ENCODE measurements at regions not wholly inside any gene's neighbourhood (a gene's known extent, or its start where the extent isn't known, plus 50 kb on each side); places are given as distances from the start of the nearest gene placed in this dataset.

DNA sequence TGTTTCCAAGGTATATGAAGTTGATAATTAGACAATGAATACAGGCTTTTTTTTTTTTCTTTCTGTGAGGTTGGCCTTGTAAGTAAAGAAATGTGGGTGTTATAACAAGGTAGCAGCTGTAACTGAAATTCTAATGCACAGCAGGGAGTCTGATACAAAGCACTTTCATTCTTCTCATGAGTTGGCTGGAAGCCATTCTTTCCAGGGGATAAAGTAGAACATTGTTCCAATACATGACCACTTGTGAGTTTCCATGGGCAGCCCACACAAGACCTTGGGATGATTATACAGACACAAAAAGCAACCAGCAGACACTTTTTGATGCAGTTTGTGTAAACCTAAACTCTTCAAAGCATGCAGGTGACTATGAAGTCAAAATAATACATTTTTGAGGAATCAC lies 1785.9 kb upstream of the WWC1 start:
- no peak for DNase-seq

DNA sequence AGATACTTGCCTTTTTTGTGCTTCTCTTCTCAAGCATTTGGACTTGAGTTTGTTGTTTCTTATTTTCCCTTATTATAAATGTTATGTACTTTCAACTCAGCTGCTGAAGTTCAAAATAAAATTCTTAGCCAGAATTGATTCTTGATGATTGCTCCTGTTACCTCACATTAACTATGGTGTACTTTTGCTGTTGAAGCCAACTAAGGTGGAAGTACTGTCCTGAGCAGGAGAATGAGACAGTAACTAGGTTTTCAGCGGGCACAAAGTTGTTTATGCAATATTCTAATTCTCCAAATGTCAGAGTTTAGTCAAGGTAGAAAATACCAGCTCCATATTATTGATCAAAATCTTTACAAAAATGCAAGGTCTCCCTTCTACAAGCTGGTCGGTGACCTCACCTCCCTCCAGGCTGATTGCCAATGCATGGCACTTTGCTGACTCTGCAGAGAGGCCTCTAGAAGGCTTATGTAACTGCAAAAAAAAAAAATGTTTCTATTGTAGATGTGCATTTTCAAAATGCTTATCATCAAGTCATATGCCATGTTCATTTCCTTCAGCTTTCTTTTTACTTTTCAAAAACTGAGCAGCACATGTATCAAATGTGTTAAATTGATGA lies 1783.5 kb upstream of the WWC1 start:
- DNase-seq, result no peak

DNA sequence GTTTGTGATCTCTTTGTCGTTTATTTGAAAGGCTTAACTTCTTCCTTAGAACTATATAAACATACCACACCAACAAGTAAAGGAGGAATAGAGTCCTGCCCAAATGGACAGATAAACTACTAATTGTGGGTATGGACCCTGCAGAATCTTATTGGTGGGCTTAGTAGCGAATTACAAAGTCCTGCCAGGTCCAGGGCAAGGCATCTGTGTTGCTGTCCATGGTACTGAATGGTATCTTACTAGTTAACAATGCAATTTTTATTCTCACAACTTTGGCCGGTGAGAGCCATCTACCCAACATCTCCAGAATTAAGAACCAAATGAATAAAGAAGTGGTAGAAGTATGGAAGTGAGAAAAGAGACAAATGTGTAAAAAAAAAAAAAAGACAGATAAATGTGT lies 1782.4 kb upstream of the WWC1 start:
- no peak for DNase-seq

DNA sequence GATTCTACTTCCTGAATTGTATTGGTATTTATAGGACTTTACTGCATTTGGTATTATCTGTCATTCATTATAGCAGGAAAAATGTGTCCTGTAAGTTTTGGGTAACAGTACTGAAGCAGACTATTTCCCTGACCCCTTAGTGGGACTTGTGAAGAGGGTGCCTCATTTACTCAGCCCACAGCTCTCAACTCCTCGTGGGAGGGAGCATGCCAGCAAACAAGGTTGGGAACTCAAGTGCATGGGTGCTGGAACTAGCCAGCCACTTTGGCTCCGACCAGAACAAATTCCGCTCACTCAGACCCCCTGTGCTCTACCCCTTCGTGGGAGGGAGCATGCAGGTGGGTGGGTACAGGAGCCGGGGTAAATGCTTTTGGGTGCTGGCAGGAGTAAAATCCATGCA lies 1773.5 kb upstream of the WWC1 start:
- DNase-seq, result no peak

DNA sequence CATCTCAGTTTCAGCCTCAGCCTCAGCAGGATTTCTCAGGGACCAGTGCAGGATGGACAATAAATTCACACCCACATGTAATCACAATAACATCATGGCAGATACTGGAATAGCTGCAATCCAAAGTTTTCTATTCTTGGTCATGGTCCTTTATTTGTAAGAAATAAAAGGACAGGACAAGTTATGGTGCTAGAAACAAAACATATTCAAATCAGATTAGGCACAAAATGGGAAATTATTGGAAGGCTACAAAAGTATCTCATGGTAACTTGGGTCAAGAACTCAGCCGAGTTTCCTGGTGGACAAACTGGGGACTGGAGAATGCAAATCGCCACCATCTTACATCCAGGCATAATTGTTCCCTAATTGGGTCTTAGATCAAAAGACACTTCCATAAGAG lies 1768.2 kb upstream of the WWC1 start:
- DNase-seq, result no peak

DNA sequence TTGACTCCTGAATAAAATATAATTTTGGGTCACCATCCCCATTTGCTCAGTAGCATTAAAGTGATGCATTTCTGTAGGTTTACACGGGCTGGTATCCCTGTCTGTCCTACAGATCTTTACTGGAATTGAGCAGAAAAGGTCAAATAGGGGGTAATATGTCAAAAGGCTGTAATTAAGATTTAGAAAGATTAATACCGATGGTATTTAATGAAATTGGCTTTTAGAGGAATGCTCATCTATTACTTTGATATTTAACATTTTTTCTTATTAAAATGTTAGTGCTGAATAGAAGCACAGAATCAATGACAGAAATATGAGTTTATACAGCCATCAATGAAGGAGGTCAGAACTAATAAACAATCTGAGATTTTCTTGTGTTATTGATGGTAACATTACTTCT lies 1762.2 kb upstream of the WWC1 start:
- DNase-seq, result no peak

DNA sequence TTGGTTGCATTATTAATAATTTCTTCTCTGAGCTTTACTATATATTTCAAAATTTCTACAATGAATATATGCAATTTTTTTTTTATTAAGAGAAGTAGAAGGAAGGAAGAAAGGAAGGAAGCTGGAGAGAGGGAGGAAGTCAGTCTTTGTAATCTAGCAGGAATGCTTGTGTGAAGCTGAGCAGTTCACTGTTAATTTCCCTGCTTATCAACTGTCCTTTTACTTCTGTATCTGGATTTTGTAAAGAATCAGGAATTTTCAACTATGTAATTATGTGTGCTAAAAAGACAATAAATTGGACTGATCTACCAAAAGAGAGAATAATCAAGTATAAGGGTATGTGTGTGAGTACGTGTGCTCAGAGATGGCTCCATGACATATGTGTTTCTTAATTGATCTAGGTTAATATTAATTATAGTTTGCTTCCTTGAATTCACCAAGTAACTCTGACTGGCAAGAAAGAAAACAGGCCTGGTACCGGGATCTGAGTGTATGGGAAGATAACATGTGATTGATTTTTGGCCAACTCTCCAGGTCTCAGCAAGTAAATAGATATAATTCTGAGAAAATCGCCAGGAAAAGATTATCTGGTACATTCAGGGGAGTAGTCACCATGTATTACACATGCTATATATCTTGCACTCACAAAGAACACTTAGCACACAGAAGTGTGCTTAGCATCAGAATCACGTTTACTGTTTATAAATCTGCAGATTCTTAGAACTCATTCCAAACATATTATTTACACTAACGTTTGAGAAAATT lies 1758.8 kb upstream of the WWC1 start:
- no peak for DNase-seq

DNA sequence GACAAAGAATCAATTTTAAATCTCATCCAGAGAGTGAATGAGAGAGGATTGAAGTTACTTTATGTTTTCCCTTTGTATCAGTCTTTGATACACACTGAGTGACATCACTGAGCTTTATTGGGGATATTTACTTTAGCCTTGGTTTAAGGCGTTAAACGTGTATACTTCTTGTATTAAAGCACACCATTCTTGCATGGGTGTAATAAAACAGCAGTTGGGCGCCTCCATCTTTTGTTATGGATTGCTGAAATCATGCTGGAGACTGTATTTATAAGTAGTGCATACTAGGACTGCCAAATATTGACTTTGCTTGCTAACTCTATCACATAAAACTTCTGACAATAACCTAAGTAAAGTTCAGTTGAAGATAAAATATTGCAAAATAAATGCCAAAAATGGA lies 1755.8 kb upstream of the WWC1 start:
- DNase-seq, result no peak

DNA sequence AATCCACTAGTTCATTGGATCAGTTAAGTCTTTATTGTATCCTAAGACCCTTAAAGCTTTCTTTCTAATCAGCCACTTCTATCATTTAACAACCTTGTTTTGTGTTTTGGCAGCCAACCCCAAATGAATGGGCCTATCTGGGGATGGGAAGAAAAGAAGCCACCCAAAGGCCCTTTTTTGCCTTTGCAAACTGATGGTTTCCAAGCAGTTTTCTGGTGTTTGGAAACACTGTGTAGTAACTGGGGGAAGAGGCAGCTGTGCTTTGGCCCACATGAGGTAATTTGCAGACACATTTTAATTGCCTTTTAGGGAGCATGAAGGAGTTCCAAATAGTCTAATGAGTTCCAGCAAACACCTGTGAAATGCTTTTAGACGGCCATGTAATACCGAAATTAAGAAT lies 1751.3 kb upstream of the WWC1 start:
- DNase-seq, result no peak

DNA sequence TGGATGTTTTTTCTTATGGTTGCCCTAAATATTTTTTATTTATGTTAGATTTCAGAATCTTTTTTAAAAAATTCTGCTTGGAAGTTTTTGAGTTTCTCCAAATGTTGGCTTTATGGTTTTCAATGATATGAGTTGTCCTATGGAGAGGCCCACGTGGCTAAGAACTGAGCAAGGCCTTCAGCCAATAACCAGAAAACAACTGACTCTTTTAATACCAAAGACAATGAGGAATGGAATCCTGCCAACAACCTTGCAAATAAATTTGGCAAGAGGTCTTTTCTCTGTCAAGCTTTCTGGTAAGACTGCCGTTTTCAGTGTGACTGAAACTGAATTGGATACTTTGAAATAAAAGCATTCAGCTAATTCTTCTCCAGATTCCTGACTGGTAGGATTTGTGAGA lies 1740.1 kb upstream of the WWC1 start:
- DNase-seq, result no peak

DNA sequence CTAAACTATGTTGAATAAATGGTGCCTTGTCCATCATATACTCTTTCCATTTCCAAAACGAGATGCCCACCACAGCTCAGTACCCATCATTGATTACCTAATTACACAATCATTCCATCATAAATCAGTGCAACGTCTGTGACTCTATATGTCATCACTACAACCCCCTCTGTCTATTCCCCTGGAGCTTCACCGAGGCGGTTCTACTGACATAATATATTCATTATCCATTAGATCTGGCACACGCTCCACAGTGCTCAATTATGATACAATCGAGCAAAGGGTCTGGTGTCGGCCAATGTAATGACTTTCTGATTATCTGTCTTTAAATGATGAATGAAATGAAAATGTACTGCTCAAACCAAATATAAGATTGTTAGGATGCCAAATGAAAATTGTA lies 1737.7 kb upstream of the WWC1 start:
- no peak for DNase-seq

DNA sequence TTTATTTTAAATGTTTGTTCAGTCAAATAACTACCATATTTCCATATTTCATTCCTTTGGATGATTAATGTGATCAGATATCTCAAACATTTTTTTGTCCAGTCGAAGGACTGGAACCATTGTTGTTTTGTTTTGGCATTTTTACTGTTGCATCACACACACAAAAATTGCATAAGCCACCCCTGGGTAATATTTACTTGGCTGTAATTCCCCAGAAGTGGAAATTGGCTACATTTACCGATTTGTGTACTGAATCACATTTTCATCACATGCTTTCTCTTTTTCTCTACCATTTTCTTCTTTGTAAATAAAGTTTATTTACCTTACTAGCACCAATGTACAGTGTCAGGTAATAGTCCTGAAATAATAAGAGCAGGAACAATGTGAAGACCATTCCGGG lies 1729.7 kb upstream of the WWC1 start:
- no peak for DNase-seq

DNA sequence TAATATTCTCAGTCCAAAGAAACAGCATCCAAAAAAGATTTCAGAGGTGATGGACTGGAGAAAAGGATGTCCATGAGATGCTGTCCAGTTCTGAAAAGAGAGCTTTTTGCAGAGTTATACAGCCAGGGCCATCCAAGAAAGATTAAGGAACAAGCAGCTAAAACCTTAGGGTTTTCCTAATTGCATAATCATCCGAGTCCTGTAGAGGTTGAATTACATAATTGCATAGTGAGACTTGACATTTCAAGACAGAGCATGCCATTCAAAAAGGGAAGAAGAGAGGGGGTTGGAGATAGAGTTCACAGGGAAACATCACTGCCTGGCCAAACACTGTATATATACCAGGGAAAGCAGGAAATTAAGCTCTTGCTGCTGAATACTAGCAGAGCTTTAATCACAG lies 1729.2 kb upstream of the WWC1 start:
- no peak for DNase-seq

DNA sequence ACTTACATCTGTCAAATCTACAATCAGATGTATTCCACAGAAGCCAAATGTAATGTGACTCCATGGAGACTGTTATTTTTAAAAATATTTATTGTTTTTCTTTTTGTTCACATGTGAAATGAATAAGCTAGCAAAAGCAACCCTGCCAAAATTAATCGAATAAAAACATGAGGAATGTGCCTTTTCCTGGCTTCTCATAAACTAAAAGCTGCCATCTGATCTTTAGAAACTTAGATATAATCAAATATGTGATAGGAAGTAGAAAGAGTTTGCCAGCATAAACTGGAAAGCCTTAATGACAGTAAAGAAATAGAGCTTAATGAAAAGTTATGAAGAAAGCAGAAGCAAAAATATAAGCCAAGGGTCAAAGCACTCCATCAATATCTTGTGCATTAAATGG lies 1724.7 kb upstream of the WWC1 start:
- DNase-seq, result no peak

DNA sequence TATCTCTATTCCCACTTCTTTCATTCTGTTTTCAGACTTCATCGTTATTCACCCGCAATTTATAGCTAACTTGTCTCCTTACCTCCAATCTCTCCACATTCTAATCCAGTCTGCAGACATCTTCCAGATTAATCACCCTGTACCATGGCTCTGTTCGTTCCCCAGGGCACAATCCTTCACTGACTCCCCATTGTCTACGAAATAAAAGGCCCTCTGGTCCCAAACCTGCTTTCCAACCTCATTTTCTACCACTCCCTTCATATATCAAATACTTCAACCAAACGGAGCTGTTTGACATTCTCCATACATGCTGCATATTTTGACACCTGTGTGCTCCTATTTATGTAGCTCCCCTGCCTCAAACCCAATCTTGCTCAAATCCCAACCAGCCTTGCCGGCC lies 1720.6 kb upstream of the WWC1 start:
- no peak for DNase-seq

DNA sequence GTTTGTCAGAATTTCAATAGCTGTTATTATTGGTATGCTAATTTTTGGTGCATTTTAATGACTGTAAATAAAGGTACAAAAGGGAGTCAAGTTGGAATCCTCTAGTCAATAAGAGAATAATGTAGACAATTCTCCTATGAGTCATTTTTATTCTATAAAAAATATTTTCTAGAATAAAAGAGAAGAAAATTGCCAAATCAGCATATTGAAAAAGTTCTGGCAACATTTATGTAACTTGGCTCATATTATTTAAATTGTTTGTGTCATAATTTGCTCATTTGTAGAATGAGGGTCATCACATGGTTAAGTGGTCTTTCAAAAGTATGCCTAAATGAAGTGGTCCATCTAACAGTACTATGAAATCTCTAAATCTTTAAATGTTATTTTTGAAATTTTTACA lies 1719.8 kb upstream of the WWC1 start:
- DNase-seq, result no peak

DNA sequence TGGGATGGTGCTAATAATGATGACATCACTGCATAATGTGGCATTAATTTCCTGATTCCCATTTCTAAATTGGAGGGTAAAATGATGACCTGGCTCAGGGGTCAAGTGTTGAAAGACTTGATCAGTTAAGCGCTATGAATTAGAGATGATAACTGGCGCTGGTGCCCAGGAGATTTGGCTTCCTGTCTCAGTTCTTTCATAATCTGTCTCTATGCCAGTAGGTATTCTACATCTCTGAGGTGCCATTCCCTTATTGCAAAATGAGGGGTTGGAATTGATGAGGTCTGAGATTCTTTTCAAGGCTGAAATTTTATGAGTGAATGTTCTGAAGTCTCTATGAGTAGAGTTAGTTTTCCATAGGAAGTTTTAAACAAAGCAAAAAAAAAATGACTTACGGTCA lies 1715.1 kb upstream of the WWC1 start:
- DNase-seq, result no peak

DNA sequence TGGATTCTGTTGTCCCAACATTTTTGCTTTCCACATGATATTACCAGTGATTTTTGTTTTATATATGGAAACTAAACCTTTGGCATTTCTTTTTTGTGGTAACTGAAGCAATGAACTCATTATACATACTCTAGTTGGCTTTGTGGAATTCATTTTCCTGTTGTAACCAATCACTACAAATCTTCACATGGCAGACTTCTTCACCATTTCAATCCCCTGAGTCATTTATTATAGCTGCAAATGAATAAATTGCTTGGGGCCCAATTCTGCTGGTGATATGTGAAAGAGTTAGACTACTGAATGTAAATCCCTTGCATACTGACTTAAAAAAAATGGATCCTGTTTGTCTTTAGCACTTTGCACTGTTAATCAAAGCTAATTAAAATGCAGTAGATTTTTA lies 1709.6 kb upstream of the WWC1 start:
- no peak for DNase-seq

DNA sequence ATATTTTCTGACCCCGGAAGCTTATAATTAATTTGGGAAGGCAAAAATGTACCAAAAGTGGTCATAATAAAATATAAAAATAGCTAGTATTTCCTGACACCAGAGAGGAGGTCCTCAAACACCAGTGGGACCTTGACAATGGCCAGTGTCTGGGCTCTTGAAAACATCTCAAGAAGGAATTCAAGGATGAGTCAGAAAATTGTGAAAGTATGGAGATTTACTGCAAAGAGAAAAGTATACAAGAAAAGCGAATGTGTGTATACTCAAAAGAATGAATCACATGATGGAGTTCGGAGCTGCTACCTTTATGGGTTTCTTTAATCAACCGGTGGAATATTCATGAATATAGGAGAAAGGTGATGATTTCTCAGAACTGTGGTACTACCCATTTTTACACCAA lies 1709.0 kb upstream of the WWC1 start:
- DNase-seq, result no peak

DNA sequence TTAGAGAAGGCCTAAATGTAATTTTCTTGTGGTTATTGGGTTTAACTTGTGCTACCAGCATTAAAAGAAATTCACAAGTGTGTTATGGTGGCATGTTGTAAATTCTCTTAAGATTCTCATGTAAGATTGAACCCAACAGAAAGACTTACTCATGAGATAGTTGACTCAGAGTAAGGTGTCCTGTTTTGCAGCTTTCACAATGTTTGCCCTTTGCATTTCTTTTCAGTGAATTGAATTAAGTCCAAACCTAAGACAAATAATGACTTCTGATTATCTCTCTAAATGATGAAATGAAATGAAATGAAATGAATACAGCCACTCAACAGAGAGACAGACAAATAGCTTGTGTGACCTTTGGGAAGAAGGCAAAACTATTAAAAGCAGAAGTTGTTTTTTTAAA lies 1696.9 kb upstream of the WWC1 start:
- no peak for DNase-seq

DNA sequence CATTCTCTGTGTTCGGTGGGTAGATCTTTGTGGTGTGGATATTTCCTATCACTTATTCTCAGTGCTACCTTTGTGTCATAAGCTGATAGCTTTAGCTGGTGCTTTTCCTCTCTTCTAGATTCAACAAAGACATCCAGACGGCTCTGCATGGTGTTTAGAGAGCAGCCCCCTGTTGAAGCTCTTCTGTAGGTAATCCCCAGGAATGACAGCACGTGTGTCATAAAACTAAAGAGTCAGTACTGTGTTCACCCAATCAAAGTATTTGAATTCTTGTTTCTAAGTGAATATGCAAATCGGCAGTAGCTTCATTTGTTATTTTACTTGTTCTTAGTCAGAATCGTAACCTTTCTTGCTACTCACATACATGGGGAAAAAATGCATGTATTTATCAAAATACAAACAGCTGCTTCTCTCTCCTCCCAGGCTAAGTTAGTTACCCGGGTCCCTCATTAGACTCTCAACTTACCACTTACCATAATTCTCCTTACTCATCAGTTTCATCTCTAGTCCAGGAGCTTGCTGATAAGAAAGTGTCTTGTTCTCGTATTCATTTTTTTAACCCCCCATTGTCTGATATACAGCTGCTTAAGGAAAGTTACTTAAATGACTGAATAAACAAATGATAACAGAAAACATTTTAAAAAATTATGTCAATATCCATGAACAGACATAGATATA lies 1696.0 kb upstream of the WWC1 start:
- no peak for DNase-seq

DNA sequence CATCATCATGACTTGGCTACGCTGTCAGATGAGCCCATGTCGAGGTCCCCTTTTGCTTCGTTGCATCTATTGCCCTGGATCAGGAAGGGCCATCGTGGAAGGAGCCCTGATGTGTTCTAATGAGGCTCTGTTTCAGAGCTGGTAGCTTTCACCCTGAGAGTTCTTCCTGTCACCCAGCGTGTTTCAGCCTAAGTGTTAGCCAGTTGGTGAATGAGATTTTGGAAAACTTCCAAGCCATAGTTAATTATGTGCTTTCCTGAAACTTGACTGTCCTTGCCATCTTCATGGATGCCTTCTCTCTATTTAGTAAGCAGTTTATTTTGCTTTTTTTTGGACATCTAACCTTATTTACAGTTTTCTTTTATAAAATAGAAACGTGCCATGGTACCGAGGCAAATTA lies 1695.4 kb upstream of the WWC1 start:
- no peak for DNase-seq

DNA sequence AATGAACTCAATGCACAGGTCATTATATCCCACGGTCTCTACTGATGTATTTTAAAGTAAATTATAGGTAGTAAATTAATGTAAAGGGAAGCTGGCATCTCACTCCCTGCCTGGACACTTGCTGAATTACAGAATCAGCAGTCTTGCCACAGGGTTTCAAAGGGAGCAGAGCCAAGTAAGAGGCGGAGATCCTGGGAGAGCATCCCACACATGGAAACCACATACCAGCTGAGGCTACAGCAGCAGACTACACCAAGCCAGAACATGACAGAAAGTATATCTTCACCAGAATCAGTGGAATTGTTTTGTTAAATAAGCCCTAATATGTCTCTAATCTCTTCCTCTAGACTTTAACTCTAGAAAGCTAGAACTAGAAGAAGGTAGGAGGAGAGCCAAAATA lies 1689.2 kb upstream of the WWC1 start:
- no peak for DNase-seq

DNA sequence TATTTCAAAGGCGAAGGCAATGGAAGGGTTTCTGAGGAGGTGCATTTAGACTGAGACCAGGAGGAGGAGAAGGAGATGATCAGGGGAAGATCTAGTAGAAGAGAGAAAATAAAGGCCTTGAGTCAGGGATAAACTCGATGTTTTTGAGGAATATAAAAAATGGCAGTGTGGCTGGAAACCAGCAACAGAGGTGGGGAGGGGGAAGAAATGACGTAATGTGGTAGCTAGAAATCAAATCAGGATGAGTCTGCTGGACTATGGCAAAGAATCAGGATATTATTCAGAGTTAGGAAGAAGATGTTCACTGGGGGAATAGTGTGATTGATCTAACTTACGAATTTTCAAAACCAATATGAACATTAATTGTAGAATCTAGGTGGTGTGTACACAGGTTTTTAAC lies 1673.9 kb upstream of the WWC1 start:
- DNase-seq, result no peak

DNA sequence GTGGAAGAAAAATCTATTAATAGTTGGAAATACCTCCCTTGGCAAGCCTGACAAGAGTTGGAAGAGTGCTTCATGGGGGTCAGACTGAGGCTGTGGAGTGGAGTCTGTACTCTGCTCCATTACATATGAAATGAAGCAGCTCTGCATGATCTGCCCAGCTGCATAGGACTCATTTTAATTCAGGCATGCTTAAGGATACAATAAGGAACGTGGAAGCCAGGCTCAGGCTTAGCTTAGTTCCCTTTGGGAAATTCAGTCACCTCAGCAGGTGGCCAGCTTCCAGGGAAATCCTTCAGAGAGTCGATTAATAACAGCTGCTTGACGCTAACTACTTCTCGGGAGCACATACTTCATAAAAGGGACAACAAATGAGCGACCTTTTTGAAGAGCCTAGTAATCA lies 1672.9 kb upstream of the WWC1 start:
- DNase-seq, result no peak
